SH-SY5Y (cell line): ENCODE measurements at regions not wholly inside any gene's neighbourhood (a gene's known extent, or its start where the extent isn't known, plus 50 kb on each side); places are given as distances from the start of the nearest gene placed in this dataset.

Experiments used
- GATA2 ChIP-seq: IDR thresholded peaks from 2 replicates; pipeline ENCODE4 v1.6.1; 2011; ENCODE audit warnings: mild to moderate bottlenecking, low read depth, low read length
- GATA3 ChIP-seq: IDR thresholded peaks from 2 replicates; pipeline ENCODE4 v1.6.1; 2011; ENCODE audit warnings: low read depth, mild to moderate bottlenecking, low read length, moderate library complexity

GRCh38 chr10:105879401-105879800 is 1238.3 kb downstream of the SORCS3 start:
- no peak for TF ChIP-seq GATA2
- TF ChIP-seq GATA3 = no peak
